Renal cortex interstitium (tissue), 11 donors: ENCODE measurements at regions not wholly inside any gene's neighbourhood (a gene's known extent, or its start where the extent isn't known, plus 50 kb on each side); places are given as distances from the start of the nearest gene placed in this dataset.

Experiments used
- DNase-seq, 11 donors: peaks; one replicate each; pipeline ENCODE4 v3.0.0-alpha.2; 2013; ENCODE audit warnings: low read depth in 9 of 11, low spot score in 4 of 11; ENCODE audit errors: extremely low read depth in 1 of 11

DNA sequence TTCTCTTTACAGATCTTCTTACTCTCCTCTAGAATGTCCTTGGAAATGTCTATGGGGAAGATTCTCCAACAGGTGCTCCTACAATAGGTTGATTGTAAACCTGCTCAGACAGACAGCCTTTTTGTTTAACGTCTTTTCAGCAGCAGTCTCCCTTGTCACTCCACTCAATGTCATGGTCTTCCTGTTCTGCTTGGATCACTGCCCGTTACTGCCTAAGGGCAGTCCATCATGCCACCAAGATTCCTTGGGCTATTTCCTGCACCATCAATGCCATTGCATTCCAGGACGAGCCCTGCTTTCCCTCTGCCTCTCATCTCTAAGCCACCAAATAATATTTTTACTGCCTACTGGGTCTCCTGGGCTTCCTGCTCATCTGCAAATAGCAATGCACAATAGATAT is 97.4 kb upstream of the GALNT5 start:
- no peak for DNase-seq

DNA sequence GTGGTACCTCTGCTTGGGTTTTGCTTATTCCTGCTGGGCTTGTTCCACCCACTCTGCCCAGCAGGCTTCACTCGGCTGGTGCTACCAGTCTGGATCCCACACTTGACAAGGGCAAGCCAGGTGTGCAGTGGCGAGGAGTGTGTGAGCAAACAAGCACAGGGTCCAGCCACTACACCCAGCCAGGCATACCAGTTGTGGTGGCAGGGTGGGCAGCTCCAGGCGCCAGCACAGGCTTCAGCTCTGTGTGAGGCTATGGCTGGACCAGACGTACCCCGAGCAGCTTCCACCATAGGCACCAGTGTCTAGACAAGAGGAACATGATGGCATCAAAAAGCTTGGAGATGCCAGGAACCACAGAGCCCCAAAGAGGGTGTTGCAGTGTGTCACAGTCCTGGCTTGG is 93.1 kb upstream of the GALNT5 start:
- no peak for DNase-seq

DNA sequence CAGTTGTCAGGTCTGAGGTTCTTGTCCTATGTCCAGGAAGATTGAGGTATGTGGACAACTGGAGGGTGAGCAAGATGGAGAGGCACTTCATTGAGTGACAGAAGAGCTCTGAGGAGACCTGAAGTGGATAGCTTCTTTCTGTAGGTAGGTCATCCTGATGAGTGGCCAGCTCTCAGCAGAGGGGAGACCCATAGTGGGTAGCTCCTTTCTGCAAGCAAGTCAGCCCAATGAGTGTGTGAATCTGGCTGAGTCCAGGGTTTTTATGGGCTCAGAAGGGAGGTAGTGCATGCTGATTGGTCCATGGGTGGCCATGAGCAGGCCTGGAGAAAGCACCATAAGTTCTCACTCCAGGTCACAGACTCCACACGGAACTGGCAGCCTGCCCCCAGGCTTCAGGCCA is 92.6 kb upstream of the GALNT5 start:
- DNase-seq: no peak

DNA sequence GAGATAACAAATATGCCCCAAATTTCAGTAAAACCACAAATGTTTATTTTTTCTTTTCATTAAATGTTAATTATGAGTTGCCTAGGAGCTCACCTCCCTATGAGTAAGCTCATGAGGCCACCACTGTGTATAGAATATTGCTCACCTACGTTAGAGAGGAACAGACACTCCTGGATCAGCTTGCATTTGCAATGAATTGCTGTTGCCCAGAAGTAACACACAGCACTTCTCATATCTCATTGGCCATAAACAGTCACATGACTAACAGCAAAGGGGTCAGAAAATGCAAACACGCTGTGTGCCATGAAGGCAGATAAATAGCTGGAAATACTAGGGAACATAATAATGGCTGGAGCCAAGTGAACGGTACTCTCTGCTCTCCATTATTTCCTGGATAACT is 89.0 kb upstream of the GALNT5 start:
- DNase-seq: no peak

DNA sequence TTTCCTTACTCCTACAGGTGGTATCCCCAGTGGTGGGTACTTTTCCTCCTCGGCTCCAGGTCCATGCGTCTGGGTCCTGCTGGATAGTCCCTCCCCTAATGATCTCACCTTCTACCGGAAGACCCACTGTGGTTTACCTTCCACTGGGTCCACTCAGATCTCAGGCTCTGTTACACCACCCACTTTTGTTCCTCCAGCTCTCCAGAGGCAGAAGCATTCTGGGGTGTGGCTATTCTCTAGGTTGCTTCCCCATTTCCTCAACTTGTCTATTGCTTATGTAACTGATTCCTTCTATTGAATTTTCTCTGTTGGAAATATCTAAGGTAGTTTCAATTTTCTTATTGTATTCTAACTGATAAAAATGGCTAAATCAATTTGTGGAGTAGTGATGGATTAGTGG is 87.6 kb upstream of the GALNT5 start:
- DNase-seq: no peak

DNA sequence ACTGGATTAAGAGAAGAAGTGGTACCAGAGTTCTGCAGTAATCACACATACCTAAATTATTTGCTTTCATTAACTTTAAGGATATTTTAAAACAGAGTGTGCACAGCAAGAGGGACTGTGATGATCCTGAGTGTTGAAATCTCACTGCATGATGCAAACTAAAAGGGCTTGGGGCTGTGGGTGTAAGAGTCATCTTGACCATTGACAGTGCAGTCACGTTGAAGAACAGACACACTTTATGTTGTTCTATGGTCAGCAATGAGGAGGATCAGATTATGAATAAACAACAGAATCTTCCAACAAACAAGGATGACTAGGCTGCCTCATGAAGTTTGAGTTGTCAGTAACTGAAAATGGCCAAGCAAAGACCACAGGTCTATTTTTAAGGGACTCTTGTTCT is 87.2 kb upstream of the GALNT5 start:
- DNase-seq: no peak

DNA sequence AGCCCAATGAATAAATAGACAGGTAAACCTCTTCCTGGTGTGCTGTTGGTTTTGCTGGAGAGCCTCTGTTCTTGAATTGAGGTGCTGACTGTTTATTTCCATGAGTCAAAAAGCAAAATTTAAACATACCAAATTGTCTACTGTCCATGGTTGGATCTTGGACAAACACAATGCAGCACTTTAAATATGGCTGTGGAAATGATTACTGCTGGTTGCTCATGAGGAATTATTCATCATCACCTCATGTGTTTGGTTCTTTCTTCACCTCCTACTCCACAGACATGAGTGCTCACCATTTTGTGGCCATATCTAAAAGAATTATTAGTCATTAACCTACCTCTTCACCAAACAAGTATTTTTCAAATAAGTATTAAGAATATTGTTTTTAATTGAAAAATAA is 85.3 kb upstream of the GALNT5 start:
- DNase-seq: no peak

DNA sequence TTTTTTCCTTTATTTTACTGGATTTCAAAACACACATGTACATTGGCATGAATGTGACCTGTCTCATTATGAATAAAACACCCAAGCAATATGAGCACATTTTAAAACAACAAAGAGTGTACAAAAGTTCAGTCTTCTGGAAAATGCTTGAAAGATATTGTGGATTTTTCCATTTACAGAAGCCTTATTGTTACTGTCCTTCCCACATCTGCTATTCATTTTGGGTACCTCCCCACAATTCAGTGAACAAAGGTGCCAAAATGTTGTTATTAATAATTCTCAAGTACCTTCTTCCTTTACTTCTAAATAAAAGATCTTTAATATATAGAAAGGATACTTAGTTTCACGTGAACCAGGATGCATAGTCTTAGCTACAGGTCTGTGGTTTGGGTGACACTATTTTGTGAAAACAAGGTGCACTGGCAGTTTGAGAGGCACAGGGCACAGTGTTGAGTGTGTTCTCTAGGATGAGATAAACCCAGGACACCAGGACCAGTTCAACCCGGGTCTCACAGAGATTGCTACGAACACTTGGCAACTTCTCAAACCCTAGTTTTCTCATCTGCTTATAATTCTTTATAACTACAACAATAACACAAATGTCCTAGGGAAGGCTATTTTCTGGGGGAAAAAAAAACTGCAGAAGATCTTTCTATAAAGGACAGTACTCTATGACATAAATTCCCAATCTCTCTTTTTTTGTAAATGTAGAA is 84.5 kb upstream of the GALNT5 start:
- DNase-seq: no peak

DNA sequence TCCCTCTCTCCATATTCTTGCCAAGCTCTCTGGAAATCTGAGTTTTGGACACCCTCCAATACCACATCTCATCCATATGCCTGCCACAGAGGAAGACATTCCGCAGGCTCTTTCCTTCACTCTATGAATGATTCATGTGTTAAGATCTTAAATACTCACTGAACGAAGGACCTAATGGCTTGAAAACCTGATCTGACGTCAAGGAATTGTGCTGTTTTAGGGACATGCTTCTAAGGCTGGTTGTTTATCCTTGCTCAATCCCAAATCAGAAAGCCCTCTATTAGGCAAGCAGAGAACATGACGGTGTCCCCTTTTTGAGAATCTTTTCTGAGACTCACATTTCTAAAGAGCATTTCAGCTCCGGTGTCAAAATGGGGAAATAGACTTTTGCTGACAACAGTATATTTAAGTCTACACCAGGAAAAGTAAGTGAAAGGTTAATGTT is 83.7 kb upstream of the GALNT5 start:
- DNase-seq: no peak

DNA sequence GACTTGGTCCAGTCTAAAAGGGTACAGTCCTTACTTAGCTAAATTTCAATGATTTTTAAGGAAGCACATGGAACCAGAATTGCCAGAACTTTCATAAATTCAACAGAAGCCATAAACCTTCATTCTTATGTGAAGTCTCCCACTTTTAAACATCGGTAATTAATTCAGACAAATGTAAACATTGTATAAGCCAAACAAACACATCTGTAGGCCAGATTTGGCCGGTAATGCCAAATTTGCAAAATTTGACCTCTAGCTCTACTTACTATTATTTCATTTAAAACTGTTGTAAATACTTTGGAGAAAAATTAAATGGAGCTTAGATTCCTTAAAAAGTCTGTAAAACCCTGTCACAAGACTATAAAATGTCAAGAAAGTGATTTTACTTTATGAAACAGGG is 83.2 kb upstream of the GALNT5 start:
- no peak for DNase-seq

DNA sequence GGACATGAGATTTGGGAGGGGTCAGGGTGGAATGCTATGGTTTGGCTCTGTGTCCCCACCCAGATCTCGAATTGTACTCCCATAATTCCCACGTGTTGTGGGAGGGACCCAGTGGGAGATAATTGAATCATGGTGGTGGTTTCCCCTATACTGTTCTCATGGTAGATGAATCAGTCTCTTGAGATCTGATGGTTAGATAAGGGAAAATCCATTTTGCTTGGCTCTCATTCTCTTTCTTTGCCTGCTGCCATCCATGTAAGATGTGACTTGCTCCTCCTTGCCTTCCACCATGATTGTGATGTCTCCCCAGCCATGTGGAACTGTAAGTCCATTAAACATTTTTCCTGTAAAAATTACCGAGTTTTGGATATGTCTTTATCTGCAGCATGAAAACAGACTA is 80.9 kb upstream of the GALNT5 start:
- DNase-seq: no peak

- no peak for DNase-seq
Observed at GRCh38 chr2:157178874-157179273, 78.6 kb upstream of the GALNT5 start.

GRCh38 chr2:157179324-157180105 is 78.0 kb upstream of the GALNT5 start:
- DNase-seq: no peak

GRCh38 chr2:157180359-157180758 is 77.1 kb upstream of the GALNT5 start:
- DNase-seq: no peak

DNA sequence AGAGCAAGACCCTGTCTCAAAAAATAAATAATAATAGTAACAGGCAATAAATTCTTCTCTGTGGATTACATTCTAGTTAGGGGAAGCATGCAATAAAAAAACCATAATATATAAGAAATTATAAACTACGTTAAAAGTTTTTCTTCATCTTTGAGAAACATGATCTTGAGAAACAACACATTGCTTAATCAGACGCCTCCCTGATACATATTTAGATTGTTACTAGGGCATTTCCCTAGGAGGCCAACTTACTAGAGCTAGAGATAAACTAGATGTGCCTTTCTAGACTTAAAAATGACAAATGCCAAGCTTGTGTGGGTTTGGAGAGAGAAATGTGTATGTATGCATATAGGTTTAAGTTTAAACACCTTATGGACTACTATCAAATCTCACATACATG is 76.3 kb upstream of the GALNT5 start:
- DNase-seq: no peak

DNA sequence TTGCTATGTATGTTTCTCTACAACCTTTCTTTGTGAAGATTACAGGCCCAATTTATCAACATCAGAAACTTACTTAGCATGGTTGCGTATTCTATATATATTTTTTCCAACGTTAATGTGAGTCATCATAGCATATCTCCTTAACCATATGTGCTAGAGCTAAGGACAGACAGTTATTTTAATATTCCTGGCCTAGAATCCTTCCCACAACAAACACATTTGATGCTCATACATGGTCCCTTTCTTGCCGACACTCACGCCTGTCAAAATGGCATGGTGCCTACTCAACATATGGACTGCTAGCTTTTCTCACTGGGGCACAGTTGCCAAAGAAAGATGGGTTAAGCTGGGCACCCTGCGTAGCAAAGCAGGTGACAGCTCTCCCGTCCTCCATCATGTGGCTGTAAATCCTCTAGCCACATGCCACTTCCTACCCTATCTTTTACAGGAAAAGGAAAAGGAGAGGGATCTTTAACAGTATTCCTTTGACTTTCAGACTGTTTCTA is 75.2 kb upstream of the GALNT5 start:
- DNase-seq: no peak

- DNase-seq: no peak
Observed at GRCh38 chr2:157182834-157183396, 74.6 kb upstream of the GALNT5 start.

DNA sequence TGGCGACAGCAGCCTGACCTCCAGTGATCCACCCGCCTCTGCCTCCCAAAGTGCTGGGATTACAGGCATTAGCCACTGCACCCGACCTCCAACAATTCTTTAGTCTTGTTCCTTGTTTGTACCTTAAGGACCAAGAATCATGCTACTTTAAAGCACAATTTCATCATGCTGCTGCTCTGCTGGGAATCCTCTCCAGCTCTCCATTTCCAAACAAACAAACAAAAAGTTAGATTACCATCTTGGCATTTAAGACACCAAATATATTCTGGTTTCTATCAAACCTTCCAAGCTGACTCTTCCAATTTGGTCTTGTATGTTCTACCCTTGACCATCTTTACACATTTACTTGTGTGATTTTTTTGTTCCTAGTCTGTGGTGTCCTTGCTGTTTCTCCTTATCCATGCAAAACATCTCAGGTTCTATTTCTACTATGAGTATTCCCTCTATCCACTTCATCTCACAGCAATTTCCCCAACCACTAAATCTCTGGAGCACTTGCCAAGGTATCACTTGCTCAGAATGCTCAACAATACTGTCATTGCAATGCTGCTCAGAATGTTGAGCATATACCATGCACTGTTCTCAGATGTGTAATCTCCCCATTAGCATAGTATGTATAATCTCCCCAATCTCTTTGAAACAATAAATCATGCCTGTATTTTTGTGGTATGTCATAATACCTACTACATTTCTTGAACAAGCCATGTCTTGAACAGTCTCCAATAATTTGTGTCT is 73.2 kb upstream of the GALNT5 start:
- no peak for DNase-seq

- DNase-seq: no peak
Observed at GRCh38 chr2:157185476-157186227, 71.9 kb upstream of the GALNT5 start.
